ENCODE measurements at regions not wholly inside any gene's neighbourhood (a gene's known extent, or its start where the extent isn't known, plus 50 kb on each side); places are given as distances from the start of the nearest gene placed in this dataset.
A peak's percentile ranks its signal among the peaks of the same experiment; 100 is the strongest.
"Not testable (repeated sequence)": the region's sequence is repeated elsewhere in the genome, so short reads cannot be mapped to it uniquely, and the experiment has no call there.

- H3K9me3 ChIP-seq (ENCODE audit: low read depth): no peaks in the 10 kb centered on the region
- H3F3A ChIP-seq (ENCODE audit: low read depth): no peaks in the 10 kb centered on the region
- H3K9me3 Mint-ChIP-seq: no peaks in the 10 kb centered on the region
- no peaks in the 10 kb centered on the region for H3K79me2 ChIP-seq (ENCODE audit: low read depth)
- H3K4me3 ChIP-seq: no peak overlapping the region
- H3K4me1 ChIP-seq: peaks cover 6% of the 10 kb centered on the region
- peaks cover 16% of the 10 kb centered on the region for H3K27me3 Mint-ChIP-seq (ENCODE audit: insufficient read depth, low read depth)
- peaks cover 18% of the 10 kb centered on the region for H3K27me3 ChIP-seq
- H3K27ac ChIP-seq: no peak overlapping the region
- H3K36me3 ChIP-seq: no peaks in the 10 kb centered on the region
- no peak for TF ChIP-seq EZH2phosphoT487 (IDR thresholded peaks at IDR 0.05)
- H3K36me3 Mint-ChIP-seq: no peaks in the 10 kb centered on the region
- no peak for DNase-seq (ENCODE audit: low spot score)
- no peak overlapping the region for H3K9ac ChIP-seq
- H3K27ac Mint-ChIP-seq: peak overlapping the region; percentile 86
- H3K4me1 Mint-ChIP-seq: peaks cover 23% of the 10 kb centered on the region
- peak overlapping the region; percentile 42 for H3K4me3 Mint-ChIP-seq
- H2AFZ ChIP-seq (replicated peaks): no peak overlapping the region
- H4K20me1 ChIP-seq (ENCODE audit: low read depth): no peaks in the 10 kb centered on the region
- H3K4me2 ChIP-seq: no peak overlapping the region
These were observed 136.8 kb downstream of the FAM53A start for GRCh38 chr4:1547131-1547855.

- H3K4me3 Mint-ChIP-seq: peak overlapping the region; percentile 27
- Histone ChIP-seq H3K27me3 (peaks cover 18% of the 10 kb centered on the region), H3K79me2 (ENCODE audit: low read depth) (no peaks in the 10 kb centered on the region), H4K20me1 (ENCODE audit: low read depth) (no peaks in the 10 kb centered on the region), H3K9ac (no peak overlapping the region), H3F3A (ENCODE audit: low read depth) (no peaks in the 10 kb centered on the region), H3K9me3 (ENCODE audit: low read depth) (no peaks in the 10 kb centered on the region), H3K4me1 (peaks cover 6% of the 10 kb centered on the region), H2AFZ (replicated peaks) (no peak overlapping the region), H3K36me3 (no peaks in the 10 kb centered on the region), H3K27ac (no peak overlapping the region), H3K4me2 (no peak overlapping the region), H3K4me3 (no peak overlapping the region)
- no peak for DNase-seq (ENCODE audit: low spot score)
- H3K27ac Mint-ChIP-seq: no peak overlapping the region
- H3K27me3 Mint-ChIP-seq (ENCODE audit: insufficient read depth, low read depth): peaks cover 13% of the 10 kb centered on the region
- H3K36me3 Mint-ChIP-seq: no peaks in the 10 kb centered on the region
- no peaks in the 10 kb centered on the region for H3K9me3 Mint-ChIP-seq
- peaks cover 29% of the 10 kb centered on the region for H3K4me1 Mint-ChIP-seq
- TF ChIP-seq, protein P1, sequence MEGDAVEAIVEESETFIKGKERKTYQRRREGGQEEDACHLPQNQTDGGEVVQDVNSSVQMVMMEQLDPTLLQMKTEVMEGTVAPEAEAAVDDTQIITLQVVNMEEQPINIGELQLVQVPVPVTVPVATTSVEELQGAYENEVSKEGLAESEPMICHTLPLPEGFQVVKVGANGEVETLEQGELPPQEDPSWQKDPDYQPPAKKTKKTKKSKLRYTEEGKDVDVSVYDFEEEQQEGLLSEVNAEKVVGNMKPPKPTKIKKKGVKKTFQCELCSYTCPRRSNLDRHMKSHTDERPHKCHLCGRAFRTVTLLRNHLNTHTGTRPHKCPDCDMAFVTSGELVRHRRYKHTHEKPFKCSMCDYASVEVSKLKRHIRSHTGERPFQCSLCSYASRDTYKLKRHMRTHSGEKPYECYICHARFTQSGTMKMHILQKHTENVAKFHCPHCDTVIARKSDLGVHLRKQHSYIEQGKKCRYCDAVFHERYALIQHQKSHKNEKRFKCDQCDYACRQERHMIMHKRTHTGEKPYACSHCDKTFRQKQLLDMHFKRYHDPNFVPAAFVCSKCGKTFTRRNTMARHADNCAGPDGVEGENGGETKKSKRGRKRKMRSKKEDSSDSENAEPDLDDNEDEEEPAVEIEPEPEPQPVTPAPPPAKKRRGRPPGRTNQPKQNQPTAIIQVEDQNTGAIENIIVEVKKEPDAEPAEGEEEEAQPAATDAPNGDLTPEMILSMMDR (IDR thresholded peaks at IDR 0.05): no peak
- TF ChIP-seq EZH2 (IDR thresholded peaks at IDR 0.05) (no peak), EZH2phosphoT487 (IDR thresholded peaks at IDR 0.05) (no peak)
These were observed 138.6 kb upstream of the NKX1-1 start for GRCh38 chr4:1544861-1545281.

DNA sequence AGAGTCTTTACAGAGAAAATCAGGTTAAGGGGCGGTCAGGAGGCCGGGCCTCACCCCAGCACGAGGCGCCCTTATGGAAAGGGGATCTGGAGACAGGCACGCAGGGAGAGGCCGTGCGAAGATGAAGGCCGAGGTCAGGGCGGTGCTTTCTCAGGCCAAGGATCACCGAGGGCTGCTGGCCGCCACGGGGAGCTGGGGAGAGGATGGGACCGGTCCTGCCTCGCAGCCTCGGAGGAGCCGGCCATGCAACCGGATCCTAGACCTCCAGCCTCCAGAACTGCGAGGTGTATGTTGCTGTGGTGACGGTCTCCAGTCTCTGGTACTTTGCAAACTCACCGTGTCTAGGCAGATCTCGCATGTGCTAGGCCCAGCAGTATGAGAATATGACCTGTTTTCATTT lies 138.2 kb upstream of the NKX1-1 start:
- not testable (repeated sequence) for H3K9me3 Mint-ChIP-seq; H2AFZ ChIP-seq (replicated peaks); H3K9me3 ChIP-seq (ENCODE audit: low read depth); H3K79me2 ChIP-seq (ENCODE audit: low read depth); H3K4me3 ChIP-seq; H3K36me3 ChIP-seq; H4K20me1 ChIP-seq (ENCODE audit: low read depth); DNase-seq (ENCODE audit: low spot score); H3K27ac Mint-ChIP-seq; H3K36me3 Mint-ChIP-seq; H3K9ac ChIP-seq; H3K27ac ChIP-seq; H3F3A ChIP-seq (ENCODE audit: low read depth); H3K4me2 ChIP-seq; H3K4me1 ChIP-seq
- peaks cover 18% of the 10 kb centered on the region for H3K27me3 ChIP-seq
- Mint-ChIP-seq H3K4me1 (peaks cover 32% of the 10 kb centered on the region), H3K4me3 (peak overlapping the region; percentile 27), H3K27me3 (ENCODE audit: insufficient read depth, low read depth) (peaks cover 15% of the 10 kb centered on the region)

- Histone ChIP-seq H3K4me3 (no peak overlapping the region), H3K4me2 (no peak overlapping the region), H3K4me1 (peaks cover 10% of the 10 kb centered on the region), H3K27ac (no peak overlapping the region), H3K9me3 (ENCODE audit: low read depth) (no peaks in the 10 kb centered on the region), H3K36me3 (no peaks in the 10 kb centered on the region), H2AFZ (replicated peaks) (no peak overlapping the region), H3K27me3 (peaks cover 18% of the 10 kb centered on the region), H3K79me2 (ENCODE audit: low read depth) (no peaks in the 10 kb centered on the region), H3F3A (ENCODE audit: low read depth) (no peaks in the 10 kb centered on the region), H3K9ac (no peak overlapping the region), H4K20me1 (ENCODE audit: low read depth) (no peaks in the 10 kb centered on the region)
- Mint-ChIP-seq H3K27me3 (ENCODE audit: insufficient read depth, low read depth) (peaks cover 16% of the 10 kb centered on the region), H3K9me3 (no peaks in the 10 kb centered on the region), H3K4me3 (no peak overlapping the region), H3K36me3 (no peaks in the 10 kb centered on the region), H3K27ac (no peak overlapping the region), H3K4me1 (peaks cover 34% of the 10 kb centered on the region)
- TF ChIP-seq EZH2 (IDR thresholded peaks at IDR 0.05): no peak
- TF ChIP-seq EZH2phosphoT487 (IDR thresholded peaks at IDR 0.05): no peak
- TF ChIP-seq, protein P1 (IDR thresholded peaks at IDR 0.05): no peak
- no peak for DNase-seq (ENCODE audit: low spot score)
These were observed 137.7 kb upstream of the NKX1-1 start for GRCh38 chr4:1543976-1544375.

Data from neural progenitor cell (in vitro differentiated cells).